ENCODE measurements at regions not wholly inside any gene's neighbourhood (a gene's known extent, or its start where the extent isn't known, plus 50 kb on each side); places are given as distances from the start of the nearest gene placed in this dataset.

- TF ChIP-seq TEAD4 (IDR thresholded peaks at IDR 0.05): no peak
- no peak for TF ChIP-seq EP300 (IDR thresholded peaks at IDR 0.05; ENCODE audit: borderline replicate concordance)
- TF ChIP-seq MAX (IDR thresholded peaks at IDR 0.05): no peak
Measured at GRCh38 chr7:86534641-86535040, 109.1 kb upstream of the GRM3 start.

DNA sequence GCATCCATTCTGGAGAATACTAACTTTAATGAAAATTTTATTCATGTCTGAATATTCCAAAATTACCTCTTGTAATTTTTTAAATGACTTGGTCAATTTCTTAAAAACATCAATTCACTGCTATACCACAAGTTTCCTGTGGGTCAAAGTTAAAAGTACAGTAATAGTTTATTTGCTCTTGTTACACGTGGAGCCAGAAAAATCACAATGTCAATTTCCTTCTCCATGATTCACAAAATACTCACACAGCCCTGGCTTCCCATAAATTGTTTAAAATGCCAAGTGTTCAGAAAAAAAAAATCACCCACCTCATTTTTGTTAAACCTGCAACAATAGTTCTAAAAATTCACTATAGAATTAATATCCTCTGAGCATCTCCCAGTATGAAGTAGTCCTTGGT lies 139.5 kb upstream of the GRM3 start:
- TF ChIP-seq NFIC (IDR thresholded peaks at IDR 0.05) (no peak), FOXM1 (IDR thresholded peaks at IDR 0.05; ENCODE audit: borderline replicate concordance, low read depth) (no peak), TEAD4 (IDR thresholded peaks at IDR 0.05) (no peak), TAF1 (IDR thresholded peaks at IDR 0.05; ENCODE audit: low read depth) (no peak), YY1 (IDR thresholded peaks at IDR 0.05; ENCODE audit: low read depth) (no peak), EGR1 (IDR thresholded peaks at IDR 0.05) (no peak)

DNA sequence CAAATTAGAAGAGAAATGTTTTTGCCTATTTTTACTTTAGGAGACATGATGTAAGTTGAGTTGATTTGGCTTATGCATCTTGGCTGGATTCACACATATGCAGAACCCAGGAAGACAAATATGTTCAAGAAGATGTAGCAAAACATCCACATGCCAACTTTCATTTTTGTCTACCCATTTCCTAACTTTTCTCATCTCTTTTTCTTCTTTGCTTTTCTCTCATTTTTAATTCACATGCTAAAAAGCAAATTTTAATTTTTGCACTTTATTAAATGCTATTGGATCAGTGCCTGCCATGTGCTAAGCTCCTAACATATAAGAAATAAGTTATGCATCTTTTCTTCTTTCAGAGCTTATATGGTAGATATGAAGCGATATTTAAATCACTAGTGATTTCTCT lies 143.7 kb upstream of the GRM3 start:
- no peak for TF ChIP-seq YY1 (IDR thresholded peaks at IDR 0.05; ENCODE audit: low read depth)
- TF ChIP-seq TAF1 (IDR thresholded peaks at IDR 0.05; ENCODE audit: low read depth): no peak
- no peak for TF ChIP-seq EGR1 (IDR thresholded peaks at IDR 0.05)
- TF ChIP-seq EP300 (IDR thresholded peaks at IDR 0.05; ENCODE audit: borderline replicate concordance): no peak
- TF ChIP-seq RAD21 (IDR thresholded peaks at IDR 0.05; ENCODE audit: low read depth): no peak
- no peak for TF ChIP-seq CREB1 (IDR thresholded peaks at IDR 0.05; ENCODE audit: low read depth)
- TF ChIP-seq ZBTB7A (IDR thresholded peaks at IDR 0.05; ENCODE audit: low read depth): no peak
- no peak for TF ChIP-seq REST (IDR thresholded peaks at IDR 0.05; ENCODE audit: low read depth)
- TF ChIP-seq CEBPB (IDR thresholded peaks at IDR 0.05): no peak
- no peak for TF ChIP-seq USF1 (IDR thresholded peaks at IDR 0.05)
- TF ChIP-seq FOXM1 (IDR thresholded peaks at IDR 0.05; ENCODE audit: borderline replicate concordance, low read depth): no peak
- no peak for TF ChIP-seq TCF12 (IDR thresholded peaks at IDR 0.05; ENCODE audit: low read depth)
- TF ChIP-seq TEAD4 (IDR thresholded peaks at IDR 0.05): no peak
- no peak for TF ChIP-seq MAX (IDR thresholded peaks at IDR 0.05)
- no peak for TF ChIP-seq NFIC (IDR thresholded peaks at IDR 0.05)

GRCh38 chr7:86485827-86486226 lies 157.9 kb upstream of the GRM3 start:
- no peak for TF ChIP-seq EGR1 (IDR thresholded peaks at IDR 0.05)
- no peak for TF ChIP-seq FOXM1 (IDR thresholded peaks at IDR 0.05; ENCODE audit: borderline replicate concordance, low read depth)
- no peak for TF ChIP-seq NFIC (IDR thresholded peaks at IDR 0.05)
- no peak for TF ChIP-seq MAX (IDR thresholded peaks at IDR 0.05)
- no peak for TF ChIP-seq TCF12 (IDR thresholded peaks at IDR 0.05; ENCODE audit: low read depth)
- no peak for TF ChIP-seq TEAD4 (IDR thresholded peaks at IDR 0.05)
- no peak for TF ChIP-seq USF1 (IDR thresholded peaks at IDR 0.05)

DNA sequence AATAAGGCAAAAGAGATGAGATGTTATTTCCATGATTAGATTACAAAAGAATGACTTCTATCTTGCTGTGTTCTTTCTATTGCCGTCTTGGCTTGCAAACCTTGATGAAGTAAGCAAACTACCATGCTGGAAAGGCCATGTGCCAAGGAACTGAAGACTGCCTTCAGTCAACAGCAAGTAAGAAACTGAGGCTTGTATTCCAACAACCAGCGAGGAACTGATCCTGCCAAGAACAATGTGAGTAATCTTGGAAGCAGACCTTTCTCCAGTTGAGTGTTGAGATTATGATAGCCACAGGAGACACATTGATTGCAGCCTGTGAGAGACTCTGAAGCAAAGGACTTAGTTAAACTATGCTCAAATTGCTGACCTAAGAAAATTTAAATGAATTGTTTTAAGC lies 164.6 kb upstream of the GRM3 start:
- TF ChIP-seq EP300 (IDR thresholded peaks at IDR 0.05; ENCODE audit: borderline replicate concordance) (no peak), TEAD4 (IDR thresholded peaks at IDR 0.05) (no peak), CREB1 (IDR thresholded peaks at IDR 0.05; ENCODE audit: low read depth) (no peak), USF1 (IDR thresholded peaks at IDR 0.05) (no peak), CEBPB (IDR thresholded peaks at IDR 0.05) (no peak), RAD21 (IDR thresholded peaks at IDR 0.05; ENCODE audit: low read depth) (no peak), FOXM1 (IDR thresholded peaks at IDR 0.05; ENCODE audit: borderline replicate concordance, low read depth) (no peak), MAX (IDR thresholded peaks at IDR 0.05) (no peak), EGR1 (IDR thresholded peaks at IDR 0.05) (no peak), ZBTB7A (IDR thresholded peaks at IDR 0.05; ENCODE audit: low read depth) (no peak)

DNA sequence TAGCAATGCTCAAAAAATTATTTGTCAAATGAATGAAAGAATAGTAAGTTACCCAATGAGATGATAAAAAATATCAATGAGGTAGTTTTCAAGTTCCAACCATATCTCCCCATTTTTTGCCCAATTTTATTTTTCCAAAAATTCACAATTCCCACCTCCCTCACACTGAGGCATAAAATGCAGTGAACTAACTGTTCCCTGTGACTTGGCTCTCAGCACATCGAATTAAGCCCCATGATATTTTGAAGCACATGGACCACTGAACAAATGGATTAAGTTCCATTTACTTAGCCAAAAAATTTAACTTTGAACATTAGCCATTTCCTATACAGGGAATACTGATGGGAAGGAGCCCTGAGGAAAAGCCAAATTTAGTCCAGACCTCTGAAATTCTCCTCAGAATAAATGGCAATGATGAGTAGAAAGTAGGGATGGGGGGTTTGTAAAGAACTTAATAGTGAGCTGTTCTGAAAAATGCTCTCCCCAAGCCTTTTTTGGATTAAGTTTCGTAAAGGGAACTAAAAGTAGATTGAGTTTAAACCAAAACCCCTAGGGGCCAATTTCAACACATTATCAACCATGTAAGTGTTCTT lies 166.3 kb upstream of the GRM3 start:
- TF ChIP-seq YY1 (IDR thresholded peaks at IDR 0.05; ENCODE audit: low read depth) (no peak), TAF1 (IDR thresholded peaks at IDR 0.05; ENCODE audit: low read depth) (no peak), EP300 (IDR thresholded peaks at IDR 0.05; ENCODE audit: borderline replicate concordance) (no peak), USF1 (IDR thresholded peaks at IDR 0.05) (no peak), CREB1 (IDR thresholded peaks at IDR 0.05; ENCODE audit: low read depth) (no peak), REST (IDR thresholded peaks at IDR 0.05; ENCODE audit: low read depth) (no peak), FOXM1 (IDR thresholded peaks at IDR 0.05; ENCODE audit: borderline replicate concordance, low read depth) (no peak)

Data from Ishikawa (cell line).